CD4-positive, alpha-beta T cell (primary cell): ENCODE measurements at regions not wholly inside any gene's neighbourhood (a gene's known extent, or its start where the extent isn't known, plus 50 kb on each side); places are given as distances from the start of the nearest gene placed in this dataset.

Source experiments
- ATAC-seq: fragments of 200-7000 bp; cut with Tn5 transposase; one replicate; pipeline ENCODE4 v1.10.0; 2022; ENCODE audit warnings: mild to moderate bottlenecking; ENCODE audit not compliant: poor library complexity
- CTCF ChIA-PET: fragments of 350-600 bp; sonication (Branson Sonifier 250); formaldehyde crosslinking; loops from one replicate; lab custom pipeline; 2021; ENCODE audit warnings: antibody characterized with exemption, inconsistent platforms; lab: Charles Lee
- POLR2A ChIA-PET: fragments of 350-600 bp; sonication (Branson Sonifier 250); formaldehyde crosslinking; loops from one replicate; lab custom pipeline; 2021; ENCODE audit warnings: antibody characterized with exemption, inconsistent platforms; lab: Charles Lee
- DNase-seq, 14 experiments: peaks; one replicate each; pipeline ENCODE4 v3.0.0-alpha.2; 2013 to 2020; ENCODE audit warnings: mixed read lengths in 2 of 14
- H3K27ac ChIP-seq, 2 donors: one replicate each; pipeline versions ENCODE4 v1.5.1 to v1.7.0; 2013; ENCODE audit warnings: low read length in 2 of 2, low read depth in 1 of 2, mild to moderate bottlenecking in 1 of 2
- H3K27me3 ChIP-seq, 2 experiments: 1 replicate in 1 of 2; 2 replicates in 1 of 2; pipeline versions ENCODE4 v1.6.1 to v1.7.0; 2013; ENCODE audit warnings: low read length in 2 of 2, control low read depth in 1 of 2, mild to moderate bottlenecking in 1 of 2, moderate library complexity in 1 of 2; ENCODE audit not compliant: insufficient read depth in 2 of 2, control insufficient read depth in 1 of 2
- H3K36me3 ChIP-seq: one replicate; pipeline ENCODE4 v1.6.1; 2013; ENCODE audit warnings: low read length, control low read depth; ENCODE audit not compliant: insufficient read depth
- H3K4me1 ChIP-seq: one replicate; pipeline ENCODE4 v1.6.1; 2013; ENCODE audit warnings: low read length, control low read depth; ENCODE audit not compliant: insufficient read depth
- H3K4me3 ChIP-seq: one replicate; pipeline ENCODE4 v1.5.1; 2013; ENCODE audit warnings: mild to moderate bottlenecking, low read length, moderate library complexity
- H3K9me3 ChIP-seq, 2 experiments: 1 replicate in 1 of 2; 2 replicates in 1 of 2; pipeline versions ENCODE4 v1.6.1 to v1.7.0; 2013; ENCODE audit warnings: low read length in 2 of 2, mild to moderate bottlenecking in 2 of 2, control low read depth in 1 of 2, moderate library complexity in 1 of 2; ENCODE audit not compliant: control insufficient read depth in 1 of 2, insufficient read depth in 1 of 2
- H3K27ac Mint-ChIP-seq: one replicate; pipeline ENCODE4 v1.8.0; 2020; ENCODE audit warnings: mixed read lengths
- H3K27me3 Mint-ChIP-seq: one replicate; pipeline ENCODE4 v1.8.0; 2021; ENCODE audit warnings: mixed read lengths
- H3K36me3 Mint-ChIP-seq: one replicate; pipeline ENCODE4 v1.8.0; 2021; ENCODE audit warnings: low read depth, mixed read lengths
- H3K4me1 Mint-ChIP-seq: one replicate; pipeline ENCODE4 v1.8.0; 2021; ENCODE audit warnings: low read depth, mixed read lengths
- H3K4me3 Mint-ChIP-seq: one replicate; pipeline ENCODE4 v1.8.0; 2020; ENCODE audit warnings: mild to moderate bottlenecking, mixed read lengths
- H3K9me3 Mint-ChIP-seq: one replicate; pipeline ENCODE4 v1.8.0; 2020; ENCODE audit warnings: mixed read lengths
- intact Hi-C, 2 experiments: fragments of 100-400 bp; cut with DNase I in 1 of 2; cut with micrococcal nuclease in 1 of 2; formaldehyde crosslinking; loops; one replicate each; pipeline versions ENCODE4 v1.15.1 to v1.9.0; 2023 to 2025; cut with DNase I, micrococcal nuclease
- TF ChIP-seq, protein P1 (sequence below): fragments of 200-600 bp; IDR thresholded peaks from one replicate; pipeline ENCODE4 v1.8.0; 2022; ENCODE audit warnings: antibody characterized with exemption, mild to moderate bottlenecking

DNA sequence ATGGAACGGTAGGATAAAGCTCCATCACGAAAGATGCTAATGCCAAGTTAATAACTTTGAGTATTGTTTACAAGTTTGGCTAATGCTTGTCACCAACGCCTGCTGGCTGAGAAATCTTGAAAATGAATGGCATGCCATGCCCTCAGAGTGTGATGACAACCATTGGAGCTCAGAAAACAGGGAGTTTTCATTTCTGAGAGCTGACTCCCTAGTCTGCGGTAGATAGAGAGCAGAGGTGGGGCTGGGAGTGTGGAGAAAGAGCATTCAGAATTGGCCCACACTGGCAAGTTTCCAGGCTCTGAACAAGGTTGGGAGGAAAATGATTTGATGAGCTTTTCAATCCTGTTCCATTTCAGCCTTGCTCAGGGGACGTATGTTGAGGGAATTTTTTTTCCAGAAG is 183.9 kb downstream of the CPEB2 start:
- intact Hi-C loops, result no loop called here
- H3K4me1 ChIP-seq, result no peaks in the 10 kb centered on the region
- POLR2A ChIA-PET, result no interaction called here
- CTCF ChIA-PET, result no interaction called here
- Mint-ChIP-seq H3K4me3 (no peak overlapping the region), H3K27me3 (peaks cover 6% of the 10 kb centered on the region), H3K4me1 (peaks cover 10% of the 10 kb centered on the region), H3K36me3 (no peaks in the 10 kb centered on the region), H3K27ac (no peak overlapping the region), H3K9me3 (no peaks in the 10 kb centered on the region)
- no peak for ATAC-seq
- DNase-seq, result no peak
- no peak overlapping the region for H3K27ac ChIP-seq
- TF ChIP-seq, protein P1, sequence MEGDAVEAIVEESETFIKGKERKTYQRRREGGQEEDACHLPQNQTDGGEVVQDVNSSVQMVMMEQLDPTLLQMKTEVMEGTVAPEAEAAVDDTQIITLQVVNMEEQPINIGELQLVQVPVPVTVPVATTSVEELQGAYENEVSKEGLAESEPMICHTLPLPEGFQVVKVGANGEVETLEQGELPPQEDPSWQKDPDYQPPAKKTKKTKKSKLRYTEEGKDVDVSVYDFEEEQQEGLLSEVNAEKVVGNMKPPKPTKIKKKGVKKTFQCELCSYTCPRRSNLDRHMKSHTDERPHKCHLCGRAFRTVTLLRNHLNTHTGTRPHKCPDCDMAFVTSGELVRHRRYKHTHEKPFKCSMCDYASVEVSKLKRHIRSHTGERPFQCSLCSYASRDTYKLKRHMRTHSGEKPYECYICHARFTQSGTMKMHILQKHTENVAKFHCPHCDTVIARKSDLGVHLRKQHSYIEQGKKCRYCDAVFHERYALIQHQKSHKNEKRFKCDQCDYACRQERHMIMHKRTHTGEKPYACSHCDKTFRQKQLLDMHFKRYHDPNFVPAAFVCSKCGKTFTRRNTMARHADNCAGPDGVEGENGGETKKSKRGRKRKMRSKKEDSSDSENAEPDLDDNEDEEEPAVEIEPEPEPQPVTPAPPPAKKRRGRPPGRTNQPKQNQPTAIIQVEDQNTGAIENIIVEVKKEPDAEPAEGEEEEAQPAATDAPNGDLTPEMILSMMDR, result no peak
- no peaks in the 10 kb centered on the region for H3K36me3 ChIP-seq
- no peaks in the 10 kb centered on the region for H3K9me3 ChIP-seq
- no peaks in the 10 kb centered on the region for H3K27me3 ChIP-seq
- H3K4me3 ChIP-seq, result no peak overlapping the region

DNA sequence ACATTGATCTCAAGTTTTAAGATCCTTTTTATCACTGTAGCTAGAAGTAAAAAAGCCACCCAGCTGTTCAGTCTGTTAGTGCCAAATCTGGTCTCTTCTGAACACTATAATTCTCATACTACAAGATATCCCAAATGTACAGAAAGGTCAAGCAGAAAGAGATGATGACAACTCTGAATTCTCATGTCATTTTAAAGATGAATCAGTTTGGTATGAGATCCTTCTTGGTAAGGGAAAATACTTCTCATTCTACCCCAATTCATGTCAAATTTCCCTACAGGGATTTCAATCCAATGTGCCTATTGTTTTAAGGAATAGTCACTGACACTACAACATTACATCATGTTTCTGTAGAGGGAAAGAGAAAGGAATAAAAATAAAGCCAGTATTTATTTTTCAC is 184.5 kb downstream of the CPEB2 start:
- CTCF ChIA-PET, result no interaction called here

DNA sequence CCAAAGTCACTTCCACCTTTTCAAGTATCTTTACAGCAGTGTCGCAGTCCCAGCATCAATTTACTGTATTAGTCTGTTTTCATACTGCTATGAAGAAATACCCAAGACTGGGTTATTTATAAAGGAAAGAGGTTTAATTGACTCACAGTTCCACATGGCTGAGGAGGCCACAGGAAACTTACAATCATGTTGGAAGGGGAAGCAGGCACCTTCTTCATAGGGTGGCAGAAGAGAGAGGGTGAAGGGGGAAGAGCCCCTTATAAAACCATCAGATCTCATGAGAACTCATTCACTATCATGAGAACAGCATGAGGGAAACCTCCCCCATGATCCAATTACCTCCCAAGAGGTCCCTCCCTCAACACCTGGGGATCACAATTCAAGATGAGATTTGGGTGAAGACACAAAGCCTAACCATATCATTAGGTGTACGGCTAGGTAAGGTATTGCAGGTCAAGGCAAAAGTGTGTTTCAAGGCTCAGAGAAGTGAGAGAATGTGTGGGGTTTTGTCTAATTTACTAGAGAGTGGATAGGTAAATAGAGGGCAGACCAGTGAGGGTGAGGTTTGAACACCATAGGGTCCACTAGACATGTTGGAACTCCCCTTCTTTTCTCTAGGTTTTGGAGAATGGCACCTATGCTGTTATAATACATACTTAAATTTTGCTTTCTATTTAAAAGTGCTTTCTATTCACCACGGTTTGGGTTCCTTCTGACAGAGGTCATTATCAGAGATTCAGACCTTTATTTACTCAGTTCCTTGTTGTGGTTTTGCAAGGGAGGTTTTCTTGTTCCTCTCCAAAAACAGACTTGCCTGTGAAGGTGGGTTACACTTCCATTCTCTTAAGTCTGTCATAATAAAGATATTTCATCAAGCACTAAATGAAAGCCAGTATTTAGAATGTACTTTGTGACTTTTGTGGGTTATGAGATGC is 186.6 kb downstream of the CPEB2 start:
- peak in 1 of 14 experiments; percentile 1 for DNase-seq
- Histone ChIP-seq H3K36me3 (no peaks in the 10 kb centered on the region), H3K27me3 (no peaks in the 10 kb centered on the region), H3K9me3 (no peaks in the 10 kb centered on the region), H3K4me3 (no peak overlapping the region), H3K27ac (no peak overlapping the region), H3K4me1 (no peaks in the 10 kb centered on the region)
- H3K4me3 Mint-ChIP-seq, result no peak overlapping the region
- intact Hi-C loops, result no loop called here
- ATAC-seq, result no peak
- CTCF ChIA-PET, result no interaction called here
- POLR2A ChIA-PET, result no interaction called here
- H3K36me3 Mint-ChIP-seq, result no peaks in the 10 kb centered on the region
- TF ChIP-seq, protein P1, result no peak
- peaks cover 6% of the 10 kb centered on the region for H3K27me3 Mint-ChIP-seq
- no peaks in the 10 kb centered on the region for H3K4me1 Mint-ChIP-seq
- H3K27ac Mint-ChIP-seq, result no peak overlapping the region
- H3K9me3 Mint-ChIP-seq, result no peaks in the 10 kb centered on the region

More for the DNA sequence above, 184.5 kb downstream of the CPEB2 start:
- ATAC-seq, result no peak
- no peaks in the 10 kb centered on the region for H3K27me3 ChIP-seq
- no peak overlapping the region for H3K4me3 Mint-ChIP-seq
- H3K27ac Mint-ChIP-seq, result no peak overlapping the region
- no peak for DNase-seq
- no peaks in the 10 kb centered on the region for H3K9me3 Mint-ChIP-seq
- H3K4me1 Mint-ChIP-seq, result peaks cover 10% of the 10 kb centered on the region
- no peak overlapping the region for H3K27ac ChIP-seq
- H3K9me3 ChIP-seq, result no peaks in the 10 kb centered on the region
- peaks cover 6% of the 10 kb centered on the region for H3K27me3 Mint-ChIP-seq
- intact Hi-C loops, result no loop called here
- no peaks in the 10 kb centered on the region for H3K4me1 ChIP-seq
- H3K36me3 ChIP-seq, result no peaks in the 10 kb centered on the region
- no peaks in the 10 kb centered on the region for H3K36me3 Mint-ChIP-seq
- TF ChIP-seq, protein P1, result no peak
- POLR2A ChIA-PET, result no interaction called here
- H3K4me3 ChIP-seq, result no peak overlapping the region
